ENCODE measurements at regions not wholly inside any gene's neighbourhood (a gene's known extent, or its start where the extent isn't known, plus 50 kb on each side); places are given as distances from the start of the nearest gene placed in this dataset.

GRCh38 chr13:23953860-23954512, 56.7 kb upstream of the C1QTNF9B start:
- Histone ChIP-seq H3K27ac (no peak overlapping the region), H3K4me3 (no peak overlapping the region), H3K27me3 (no peaks in the 10 kb centered on the region), H3K9me3 (no peaks in the 10 kb centered on the region), H3K36me3 (no peaks in the 10 kb centered on the region), H3K4me1 (no peaks in the 10 kb centered on the region)
- DNase-seq (ENCODE audit: low spot score) = no peak
- TF ChIP-seq CTCF (IDR thresholded peaks at IDR 0.05) = no peak

GRCh38 chr13:23955064-23955463, 57.8 kb upstream of the C1QTNF9B start:
- no peak overlapping the region for H3K4me3 ChIP-seq
- no peaks in the 10 kb centered on the region for H3K36me3 ChIP-seq
- H3K27ac ChIP-seq = no peak overlapping the region
- no peaks in the 10 kb centered on the region for H3K27me3 ChIP-seq
- H3K9me3 ChIP-seq = no peaks in the 10 kb centered on the region
- no peaks in the 10 kb centered on the region for H3K4me1 ChIP-seq
- no peak for DNase-seq (ENCODE audit: low spot score)
- no peak for TF ChIP-seq CTCF (IDR thresholded peaks at IDR 0.05)

GRCh38 chr13:23956106-23956505, 58.8 kb upstream of the C1QTNF9B start:
- no peaks in the 10 kb centered on the region for H3K9me3 ChIP-seq
- H3K27me3 ChIP-seq = no peaks in the 10 kb centered on the region
- H3K27ac ChIP-seq = no peak overlapping the region
- H3K4me1 ChIP-seq = no peaks in the 10 kb centered on the region
- H3K36me3 ChIP-seq = no peaks in the 10 kb centered on the region
- DNase-seq (ENCODE audit: low spot score) = no peak
- H3K4me3 ChIP-seq = no peak overlapping the region
- no peak for TF ChIP-seq CTCF (IDR thresholded peaks at IDR 0.05)

- no peak overlapping the region for H3K27ac ChIP-seq
- H3K36me3 ChIP-seq = no peaks in the 10 kb centered on the region
- no peak for TF ChIP-seq CTCF (IDR thresholded peaks at IDR 0.05)
- no peaks in the 10 kb centered on the region for H3K9me3 ChIP-seq
- DNase-seq (ENCODE audit: low spot score) = no peak
- no peaks in the 10 kb centered on the region for H3K4me1 ChIP-seq
- H3K4me3 ChIP-seq = no peak overlapping the region
- H3K27me3 ChIP-seq = no peaks in the 10 kb centered on the region
Measured at GRCh38 chr13:23957981-23958380, 60.7 kb upstream of the C1QTNF9B start.

- H3K4me3 ChIP-seq = no peak overlapping the region
- TF ChIP-seq CTCF (IDR thresholded peaks at IDR 0.05) = no peak
- H3K27ac ChIP-seq = no peak overlapping the region
- no peaks in the 10 kb centered on the region for H3K36me3 ChIP-seq
- H3K4me1 ChIP-seq = no peaks in the 10 kb centered on the region
- H3K9me3 ChIP-seq = no peaks in the 10 kb centered on the region
- no peak for DNase-seq (ENCODE audit: low spot score)
- H3K27me3 ChIP-seq = no peaks in the 10 kb centered on the region
Measured at GRCh38 chr13:23959231-23959862, 62.0 kb upstream of the C1QTNF9B start.

Measured in right atrium auricular region (tissue), 2 donors.